Esophagus muscularis mucosa (tissue), 4 donors: ENCODE measurements at regions not wholly inside any gene's neighbourhood (a gene's known extent, or its start where the extent isn't known, plus 50 kb on each side); places are given as distances from the start of the nearest gene placed in this dataset.

Experiments used
- DNase-seq: peaks from one replicate; pipeline ENCODE4 v3.0.0-alpha.2; 2017; ENCODE audit errors: extremely low spot score
- H3K27ac ChIP-seq, 4 donors: fragments of 200-600 bp; sonication (generic); replicated peaks in 1 of 4; 1 replicate in 3 of 4; 2 replicates in 1 of 4; pipeline ENCODE4 v1.5.1; 2016 to 2019; ENCODE audit warnings: mild to moderate bottlenecking in 1 of 4
- H3K27me3 ChIP-seq, 4 donors: fragments of 200-600 bp; sonication (generic); one replicate each; pipeline versions ENCODE4 v1.5.1 to v1.6.0; 2016 to 2019
- H3K36me3 ChIP-seq, 4 donors: fragments of 200-600 bp; sonication (generic); one replicate each; pipeline ENCODE4 v1.5.1; 2016 to 2019
- H3K4me1 ChIP-seq, 4 donors: fragments of 200-600 bp; sonication (generic); one replicate each; pipeline ENCODE4 v1.5.1; 2016 to 2019
- H3K4me3 ChIP-seq, 4 donors: fragments of 200-600 bp; sonication (generic); 1 replicate in 2 of 4; 2 replicates in 2 of 4; pipeline ENCODE4 v1.5.1; 2016 to 2019; ENCODE audit warnings: mild to moderate bottlenecking in 4 of 4, moderate library complexity in 1 of 4
- H3K9me3 ChIP-seq, 4 donors: fragments of 200-600 bp; sonication (generic); 1 replicate in 3 of 4; 2 replicates in 1 of 4; pipeline ENCODE4 v1.5.1; 2016 to 2019
- EP300 ChIP-seq: sonication (generic); formaldehyde crosslinking; IDR thresholded peaks from one replicate; pipeline ENCODE4 v1.6.1; 2017; ENCODE audit warnings: antibody characterized with exemption
- POLR2A ChIP-seq: fragments of 450-650 bp; IDR thresholded peaks from one replicate; pipeline ENCODE4 v1.6.1; 2017; ENCODE audit warnings: antibody characterized with exemption, moderate library complexity, mild to moderate bottlenecking, low read depth
- POLR2AphosphoS5 ChIP-seq, 2 donors: sonication (generic); formaldehyde crosslinking; IDR thresholded peaks; one replicate each; pipeline ENCODE4 v1.6.1; 2017; ENCODE audit warnings: antibody characterized with exemption in 2 of 2
- WGBS: methylation state at CpG from one replicate; pipeline ENCODE4 v1.1.5; 2018; 5-methylcytosine and 5-hydroxymethylcytosine counted together
- intact Hi-C: fragments of 100-400 bp; cut with DNase I; formaldehyde crosslinking; loops from one replicate; pipeline ENCODE4 v1.15.1; 2023
- TF ChIP-seq, protein P1 (sequence below), 3 experiments: fragments of 200-600 bp in 2 of 3; fragments of 450-650 bp in 1 of 3; sonication (generic) in 2 of 3; IDR thresholded peaks; one replicate each; pipeline ENCODE4 v1.5.1; 2017 to 2019; ENCODE audit warnings: antibody characterized with exemption in 3 of 3, mild to moderate bottlenecking in 2 of 3, moderate library complexity in 1 of 3

DNA sequence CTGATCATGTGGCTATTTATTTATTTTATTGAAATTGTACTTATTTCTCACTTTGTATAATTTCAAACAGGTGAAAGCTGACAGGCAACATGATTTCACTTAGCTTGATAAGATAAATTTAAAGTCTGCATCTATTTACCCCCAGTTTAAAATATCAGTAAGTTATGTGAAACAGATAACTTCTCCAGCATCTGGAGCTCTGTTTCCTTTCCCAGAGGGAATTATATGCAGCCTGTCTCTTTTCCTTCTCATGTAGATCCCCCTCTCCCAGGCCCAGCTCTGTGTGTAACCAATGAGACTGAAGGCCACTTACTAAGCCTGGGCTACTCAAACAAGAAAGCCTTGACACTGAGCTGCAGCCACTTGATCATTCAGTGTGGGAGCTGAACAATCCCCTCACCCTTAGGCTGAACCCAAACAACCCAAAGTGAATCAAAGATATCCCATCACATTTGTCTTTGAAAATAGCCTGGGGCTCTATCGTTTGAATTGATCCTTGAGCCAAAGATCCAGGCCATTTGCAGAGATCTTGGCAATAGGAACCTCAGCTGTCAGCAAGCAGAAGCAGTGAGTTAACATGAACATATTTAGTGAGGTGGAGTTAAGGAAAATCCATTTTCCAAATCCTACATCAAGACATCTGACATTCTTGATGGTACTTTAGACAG, 383.9 kb downstream of the TGFB2 start:
- intact Hi-C loops = no loop called here
- Histone ChIP-seq H3K36me3 (no peaks in the 10 kb centered on the region), H3K4me1 (no peaks in the 10 kb centered on the region), H3K9me3 (no peaks in the 10 kb centered on the region), H3K27me3 (no peaks in the 10 kb centered on the region), H3K4me3 (no peak overlapping the region), H3K27ac (no peak overlapping the region)
- 82% methylated on average over 1 of the region's 1 CpG for WGBS
- TF ChIP-seq EP300 = no peak
- TF ChIP-seq POLR2A = no peak
- no peak for DNase-seq

DNA sequence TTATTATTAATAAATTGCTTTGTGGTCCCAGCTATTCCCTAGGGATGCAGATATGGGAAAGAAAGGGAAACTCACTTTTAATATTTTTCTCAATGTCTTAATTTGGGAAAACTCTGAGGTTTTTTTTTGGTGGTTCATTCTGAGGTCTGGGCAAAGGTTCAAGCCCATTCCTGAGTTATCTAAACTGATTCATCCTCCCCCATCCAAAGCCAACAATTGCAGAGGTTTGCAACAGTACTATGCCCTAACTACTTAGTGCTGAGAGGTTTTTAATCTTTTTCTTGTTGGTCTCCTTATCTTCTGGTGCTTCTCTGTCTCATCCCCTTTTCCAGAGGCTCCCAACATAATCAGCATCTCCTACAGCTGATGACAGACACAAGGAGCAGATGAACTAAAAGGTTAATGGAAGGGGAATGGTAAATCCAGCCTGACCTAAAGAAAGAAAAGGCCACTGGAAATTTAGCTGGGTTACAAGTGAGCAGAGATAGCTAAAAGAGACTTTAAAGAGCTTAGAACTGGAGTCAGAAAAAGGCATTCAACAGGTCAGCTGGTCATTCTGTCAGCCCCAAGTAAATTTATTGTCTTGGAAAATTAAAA, 390.4 kb downstream of the TGFB2 start:
- no peaks in the 10 kb centered on the region for H3K27me3 ChIP-seq
- TF ChIP-seq POLR2AphosphoS5 (IDR thresholded peaks at IDR 0.05) = no peak
- no peak for TF ChIP-seq EP300
- TF ChIP-seq POLR2A = no peak
- TF ChIP-seq, protein P1, sequence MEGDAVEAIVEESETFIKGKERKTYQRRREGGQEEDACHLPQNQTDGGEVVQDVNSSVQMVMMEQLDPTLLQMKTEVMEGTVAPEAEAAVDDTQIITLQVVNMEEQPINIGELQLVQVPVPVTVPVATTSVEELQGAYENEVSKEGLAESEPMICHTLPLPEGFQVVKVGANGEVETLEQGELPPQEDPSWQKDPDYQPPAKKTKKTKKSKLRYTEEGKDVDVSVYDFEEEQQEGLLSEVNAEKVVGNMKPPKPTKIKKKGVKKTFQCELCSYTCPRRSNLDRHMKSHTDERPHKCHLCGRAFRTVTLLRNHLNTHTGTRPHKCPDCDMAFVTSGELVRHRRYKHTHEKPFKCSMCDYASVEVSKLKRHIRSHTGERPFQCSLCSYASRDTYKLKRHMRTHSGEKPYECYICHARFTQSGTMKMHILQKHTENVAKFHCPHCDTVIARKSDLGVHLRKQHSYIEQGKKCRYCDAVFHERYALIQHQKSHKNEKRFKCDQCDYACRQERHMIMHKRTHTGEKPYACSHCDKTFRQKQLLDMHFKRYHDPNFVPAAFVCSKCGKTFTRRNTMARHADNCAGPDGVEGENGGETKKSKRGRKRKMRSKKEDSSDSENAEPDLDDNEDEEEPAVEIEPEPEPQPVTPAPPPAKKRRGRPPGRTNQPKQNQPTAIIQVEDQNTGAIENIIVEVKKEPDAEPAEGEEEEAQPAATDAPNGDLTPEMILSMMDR (IDR thresholded peaks at IDR 0.05) = no peak
- intact Hi-C loops = no loop called here
- DNase-seq = no peak
- no peaks in the 10 kb centered on the region for H3K9me3 ChIP-seq
- H3K4me3 ChIP-seq = no peak overlapping the region
- H3K36me3 ChIP-seq = no peaks in the 10 kb centered on the region
- no peak overlapping the region for H3K27ac ChIP-seq
- peaks cover 0 to 7% (median 2%) of the 10 kb centered on the region in 4 donors for H3K4me1 ChIP-seq

DNA sequence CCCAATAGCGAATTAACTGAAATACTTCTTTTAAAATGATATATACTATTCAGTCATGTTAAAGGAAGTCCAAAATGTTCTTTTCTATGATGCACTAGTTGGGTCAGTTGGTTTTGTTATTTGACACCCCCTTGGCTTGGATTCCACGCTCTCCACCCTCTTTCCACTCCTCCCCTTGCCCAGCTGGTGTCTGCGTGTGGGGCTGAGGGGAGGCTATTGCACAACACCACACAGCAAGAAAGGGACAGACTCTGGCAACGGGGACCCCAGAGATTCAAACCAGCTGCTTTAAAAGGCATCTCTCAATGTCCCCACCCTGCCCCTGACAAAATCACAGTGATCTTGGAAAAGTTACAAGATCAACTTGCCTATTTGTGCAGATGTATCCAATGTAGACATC, 394.3 kb downstream of the TGFB2 start:
- TF ChIP-seq POLR2A = no peak
- TF ChIP-seq POLR2AphosphoS5 (IDR thresholded peaks at IDR 0.05) = peak in 1 of 2 donors; percentile 38
- no peak overlapping the region for H3K4me3 ChIP-seq
- H3K36me3 ChIP-seq = no peaks in the 10 kb centered on the region
- H3K27me3 ChIP-seq = no peaks in the 10 kb centered on the region
- peaks cover 0 to 7% (median 2%) of the 10 kb centered on the region in 4 donors for H3K4me1 ChIP-seq
- H3K27ac ChIP-seq = no peak overlapping the region
- intact Hi-C loops = no loop called here
- H3K9me3 ChIP-seq = no peaks in the 10 kb centered on the region
- no peak for DNase-seq
- 43% methylated on average over 4 of the region's 4 CpGs for WGBS

DNA sequence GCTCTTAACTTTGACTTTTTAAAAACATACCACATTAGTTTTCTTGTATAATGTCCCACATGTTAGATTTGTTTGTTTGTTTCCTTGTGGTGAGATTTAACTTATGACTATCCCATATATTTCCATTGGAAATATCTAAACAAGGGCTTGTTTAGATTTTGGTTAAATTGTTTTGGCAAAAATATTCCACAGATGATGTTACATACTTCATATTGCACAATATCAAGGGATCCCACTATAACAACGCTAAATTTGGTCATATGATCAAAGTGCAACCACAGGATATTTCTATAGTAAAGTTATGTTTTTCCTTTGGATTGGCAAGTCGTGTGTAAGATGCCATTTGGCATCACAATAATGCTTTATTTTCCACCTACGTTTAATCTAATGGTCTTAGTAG, 396.7 kb downstream of the TGFB2 start:
- peaks cover 0 to 5% (median 0%) of the 10 kb centered on the region in 4 donors for H3K4me1 ChIP-seq
- DNase-seq = no peak
- H3K9me3 ChIP-seq = peaks cover 0 to 9% (median 0%) of the 10 kb centered on the region in 4 donors
- intact Hi-C loops = no loop called here
- no peak overlapping the region for H3K27ac ChIP-seq
- WGBS = 88% methylated on average over 3 of the region's 3 CpGs
- TF ChIP-seq POLR2A (no peak), POLR2AphosphoS5 (IDR thresholded peaks at IDR 0.05) (no peak), EP300 (no peak)
- TF ChIP-seq, protein P1 (IDR thresholded peaks at IDR 0.05) = no peak
- no peaks in the 10 kb centered on the region for H3K36me3 ChIP-seq
- no peak overlapping the region for H3K4me3 ChIP-seq
- H3K27me3 ChIP-seq = no peaks in the 10 kb centered on the region

DNA sequence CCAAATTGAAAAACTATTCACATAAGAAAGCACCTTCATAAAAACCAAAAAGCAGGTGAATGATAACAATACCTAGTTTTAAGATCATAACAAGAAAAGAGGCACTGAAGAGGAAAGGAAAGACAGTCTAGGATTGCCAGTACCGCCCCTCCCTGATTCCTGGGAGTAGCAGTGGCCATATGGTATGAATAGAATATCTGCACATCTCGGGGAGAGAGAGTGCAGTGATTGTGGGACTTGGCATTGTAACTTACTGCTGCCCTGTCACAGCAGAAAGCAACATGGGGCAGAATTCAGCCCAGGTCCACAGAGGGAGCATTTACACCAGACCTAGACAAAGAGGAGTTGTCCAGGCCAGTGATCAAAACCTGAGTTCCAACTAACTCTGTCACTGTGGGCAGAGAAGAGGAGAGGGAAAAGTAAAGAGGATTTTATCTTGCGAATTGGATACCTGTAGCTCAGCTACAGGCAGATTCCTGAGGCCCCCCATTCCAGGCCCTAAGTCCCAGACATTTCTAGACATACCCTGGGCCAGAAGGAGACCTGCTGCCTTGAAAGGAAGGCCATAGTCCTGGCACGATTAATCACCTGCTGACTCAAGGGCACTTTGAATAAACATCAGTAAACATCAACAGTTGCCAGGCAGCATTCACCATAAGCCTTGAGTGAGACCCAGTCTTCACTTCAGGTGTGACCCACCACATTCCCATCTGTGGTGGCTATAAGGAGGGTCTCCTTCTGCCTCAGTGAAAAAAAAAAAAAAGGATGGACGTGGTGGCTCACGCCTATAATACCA, 397.5 kb downstream of the TGFB2 start:
- DNase-seq = no peak
- no peak overlapping the region for H3K4me3 ChIP-seq

More for the DNA sequence above, 397.5 kb downstream of the TGFB2 start:
- 86% methylated on average over 6 of the region's 6 CpGs for whole genome bisulfite sequencing
- TF ChIP-seq POLR2A (no peak), EP300 (no peak), POLR2AphosphoS5 (IDR thresholded peaks at IDR 0.05) (no peak)
- TF ChIP-seq, protein P1 (IDR thresholded peaks at IDR 0.05) = no peak
- intact Hi-C loops = no loop called here
- Histone ChIP-seq H3K36me3 (no peaks in the 10 kb centered on the region), H3K27me3 (no peaks in the 10 kb centered on the region), H3K9me3 (peaks cover 0 to 9% (median 0%) of the 10 kb centered on the region in 4 donors), H3K27ac (no peak overlapping the region), H3K4me1 (peaks cover 0 to 5% (median 0%) of the 10 kb centered on the region in 4 donors)
